HG03095 (cell line): ENCODE measurements at regions not wholly inside any gene's neighbourhood (a gene's known extent, or its start where the extent isn't known, plus 50 kb on each side); places are given as distances from the start of the nearest gene placed in this dataset.

Experiments used
- ATAC-seq: cut with Tn5 transposase; IDR thresholded peaks from one replicate; pipeline ENCODE4 v1.9.1; 2021; ENCODE audit warnings: moderate library complexity; ENCODE audit not compliant: unreplicated experiment

DNA sequence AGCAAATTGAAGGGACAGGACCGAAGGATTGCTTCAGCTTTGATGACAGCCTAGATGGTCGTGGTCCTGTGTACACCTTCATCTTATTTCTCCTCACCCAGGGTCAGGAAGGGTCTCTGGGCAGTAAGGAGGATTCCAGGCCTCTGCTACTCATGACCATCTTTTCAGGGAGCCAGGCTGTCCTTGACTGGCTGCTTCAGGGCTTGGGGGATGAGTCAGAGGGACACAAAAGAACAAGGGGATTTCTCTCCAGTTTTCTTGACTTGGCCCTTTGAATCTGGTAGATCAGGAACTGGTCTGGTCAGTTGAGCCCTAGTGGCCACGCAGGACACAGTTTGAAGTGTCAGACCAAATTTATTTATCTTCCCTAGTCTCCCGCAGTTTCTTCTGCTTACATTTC is 402.1 kb upstream of the CHD6 start:
- no peak for ATAC-seq

DNA sequence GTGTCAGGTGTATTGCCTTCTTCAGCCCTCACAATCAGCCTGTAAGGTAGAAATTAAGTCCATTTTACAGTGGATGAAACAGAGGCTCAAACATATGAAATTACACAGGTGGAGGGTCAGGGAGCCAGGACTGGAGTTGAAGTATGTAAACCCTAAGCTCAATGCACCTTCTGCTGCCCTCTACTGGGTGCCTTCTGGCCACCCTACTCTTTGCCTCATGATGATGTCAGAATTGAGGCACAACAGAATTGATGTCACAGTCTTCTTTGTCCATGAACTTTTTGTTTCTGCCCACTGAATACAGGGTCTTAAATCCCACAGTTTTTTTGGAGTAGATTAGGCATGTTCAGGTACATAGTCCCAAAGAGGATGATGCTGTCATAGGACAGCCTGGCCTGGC is 400.8 kb upstream of the CHD6 start:
- no peak for ATAC-seq

DNA sequence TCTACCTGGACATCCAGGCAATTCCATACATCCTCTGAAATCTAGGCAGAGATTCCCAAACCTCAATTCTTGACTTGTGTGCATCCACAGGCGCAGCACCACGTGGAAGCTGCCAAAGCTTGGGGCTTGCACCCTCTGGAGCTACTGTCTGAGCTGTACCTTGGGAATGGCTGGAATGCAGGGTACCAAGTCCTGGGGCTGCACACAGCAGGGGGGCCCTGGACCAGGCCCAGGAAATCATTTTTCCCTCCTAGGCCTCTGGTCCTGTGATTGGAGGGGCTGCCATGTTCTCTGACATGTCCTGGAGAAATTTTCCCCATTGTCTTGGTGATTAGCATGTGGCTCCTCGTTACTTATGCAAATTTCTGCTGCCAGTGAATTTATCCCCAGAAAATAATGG is 391.9 kb upstream of the CHD6 start:
- ATAC-seq = no peak

GRCh38 chr20:42007251-42007650 is 389.1 kb upstream of the CHD6 start:
- no peak for ATAC-seq

GRCh38 chr20:42005211-42005610 is 387.0 kb upstream of the CHD6 start:
- ATAC-seq = no peak

DNA sequence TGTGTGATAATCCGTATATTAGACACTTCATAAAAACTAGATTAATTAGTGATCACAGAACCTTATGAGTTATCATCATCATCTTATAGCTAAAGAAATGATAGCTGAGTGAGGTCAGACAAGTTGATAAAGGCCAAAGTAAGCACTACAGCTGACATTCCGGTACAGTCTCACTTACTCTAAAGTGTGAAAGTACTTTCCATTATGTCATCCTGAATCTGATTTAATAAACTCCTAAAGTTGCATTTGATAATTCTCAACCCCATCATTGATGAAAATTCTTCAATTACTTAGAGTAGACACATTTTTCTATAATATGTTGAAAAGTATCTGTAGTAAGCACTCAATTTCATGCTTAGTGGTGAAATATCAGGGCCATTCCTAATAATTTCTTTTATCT is 385.2 kb upstream of the CHD6 start:
- no peak for ATAC-seq

DNA sequence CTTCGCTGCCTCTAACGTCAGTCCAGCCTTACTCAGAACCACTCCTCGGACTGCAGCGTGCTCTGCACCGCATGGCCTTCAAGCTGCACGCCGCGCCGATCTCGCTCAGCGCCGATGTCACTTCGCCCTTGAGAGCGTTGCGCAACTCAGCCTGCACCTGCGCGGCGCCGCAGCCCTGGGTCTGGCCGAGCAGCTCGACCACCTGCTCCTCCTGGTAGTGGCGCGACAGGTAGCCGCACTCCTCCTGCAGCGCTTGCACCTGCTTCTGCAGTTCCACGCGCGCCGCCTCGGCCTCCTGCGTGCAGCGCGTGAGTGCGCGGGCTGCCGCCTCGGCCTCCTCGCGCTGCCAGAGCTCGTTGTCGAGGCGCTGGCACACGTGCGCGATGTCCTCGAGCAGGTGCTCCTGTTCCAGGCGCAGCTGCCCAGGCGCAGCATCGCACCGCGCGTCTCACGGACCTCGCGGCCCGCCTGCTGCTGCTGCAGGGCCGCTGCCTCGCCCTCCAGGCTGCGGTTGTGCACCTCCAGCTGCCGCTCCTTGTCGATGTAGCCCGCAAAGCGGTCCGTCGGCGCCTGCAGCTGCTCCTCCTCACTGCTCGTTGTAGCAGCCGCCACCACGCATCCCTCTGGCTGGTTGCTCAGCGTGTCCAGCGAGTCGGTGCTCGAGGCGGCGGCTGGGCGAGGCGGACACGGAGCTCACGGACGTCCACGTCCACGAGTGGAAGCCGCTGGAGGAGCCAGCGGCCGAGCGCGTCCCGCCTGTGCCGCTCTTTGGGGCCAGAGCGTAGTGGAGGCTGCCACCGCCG is 380.6 kb upstream of the CHD6 start:
- ATAC-seq = no peak

GRCh38 chr20:41996951-41997350 is 378.8 kb upstream of the CHD6 start:
- no peak for ATAC-seq

GRCh38 chr20:41992481-41992880 is 374.3 kb upstream of the CHD6 start:
- no peak for ATAC-seq

DNA sequence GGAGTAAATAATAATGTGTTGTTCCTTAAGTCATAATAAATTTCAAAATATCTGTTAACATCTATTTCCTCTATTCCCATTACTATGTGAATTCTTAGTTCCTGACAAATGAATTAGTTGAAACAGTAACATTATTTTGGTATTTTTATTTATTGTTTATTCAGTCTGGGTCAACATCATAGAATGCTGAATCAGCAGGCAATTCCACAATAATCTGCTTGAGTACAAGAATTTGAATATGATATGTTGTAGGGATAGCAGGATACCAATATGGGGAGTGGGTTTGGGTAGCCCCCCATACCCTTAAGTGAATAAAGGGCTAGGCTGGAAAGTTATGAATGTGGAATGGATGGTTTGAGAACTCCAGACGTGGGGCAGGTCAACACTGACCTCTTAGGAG is 373.2 kb upstream of the CHD6 start:
- ATAC-seq = no peak

DNA sequence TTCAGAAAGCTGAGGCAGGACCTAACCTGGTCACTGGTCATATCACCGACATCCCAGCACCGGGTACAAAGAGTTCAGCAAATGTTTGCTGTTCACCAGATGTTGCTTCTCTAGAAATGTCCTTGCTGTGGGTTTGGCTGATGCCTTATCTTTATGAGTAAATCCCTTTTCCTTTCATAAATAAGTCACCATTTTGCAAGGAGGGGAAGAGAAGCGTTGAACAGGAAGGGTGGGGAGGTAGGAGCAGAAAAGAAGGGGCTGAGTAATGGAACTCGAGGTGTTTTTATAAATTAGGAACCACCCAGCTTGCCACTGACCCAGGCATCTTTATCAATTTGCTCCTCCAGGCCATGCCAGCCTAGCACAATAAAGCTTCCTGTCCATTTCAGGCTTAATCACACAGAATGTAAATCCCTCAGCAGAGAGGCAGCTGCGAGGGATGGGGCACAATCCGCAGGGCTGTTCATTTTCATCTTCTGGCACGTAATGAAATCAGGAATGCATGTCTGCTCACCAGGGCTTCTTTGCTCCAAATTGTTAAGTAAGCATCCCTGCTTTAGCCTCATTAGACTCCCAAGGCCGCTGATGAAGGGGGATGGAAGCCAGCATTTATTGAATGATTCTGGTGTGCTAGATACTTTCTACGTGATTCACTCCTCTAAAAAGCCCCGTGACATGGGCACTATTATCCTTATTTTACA is 371.9 kb upstream of the CHD6 start:
- ATAC-seq = no peak

DNA sequence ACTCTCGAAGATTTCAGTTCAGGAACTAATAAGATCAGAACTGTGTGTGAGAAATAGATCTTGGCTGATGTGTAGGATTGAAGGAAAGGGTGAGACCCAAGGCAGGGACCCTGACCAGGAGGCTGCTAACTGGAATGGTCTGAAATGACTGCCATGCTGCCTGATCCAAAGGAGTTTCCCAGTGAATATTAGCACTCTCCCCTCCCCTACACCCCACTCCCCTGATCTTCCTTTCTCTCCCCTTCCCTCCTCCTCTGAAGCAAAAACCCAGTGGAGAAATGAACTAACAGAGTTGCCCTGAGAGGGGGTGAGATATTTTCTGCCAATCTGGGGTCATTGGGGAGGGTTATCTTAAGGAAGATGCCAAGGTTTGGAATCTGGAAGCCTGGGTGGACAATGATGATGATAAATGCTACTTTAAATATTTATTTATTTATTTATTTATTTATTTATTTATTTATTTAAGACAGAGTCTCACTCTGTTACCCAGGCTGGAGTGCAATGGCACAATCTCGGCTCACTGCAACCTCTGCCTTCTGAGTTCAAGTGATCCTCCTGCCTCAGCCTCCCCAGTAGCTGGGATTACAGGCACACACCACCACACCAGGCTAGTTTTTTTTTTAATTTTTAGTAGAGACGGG is 371.0 kb upstream of the CHD6 start:
- ATAC-seq = no peak

- ATAC-seq = no peak
These were observed 365.9 kb upstream of the CHD6 start for GRCh38 chr20:41984031-41984430.

DNA sequence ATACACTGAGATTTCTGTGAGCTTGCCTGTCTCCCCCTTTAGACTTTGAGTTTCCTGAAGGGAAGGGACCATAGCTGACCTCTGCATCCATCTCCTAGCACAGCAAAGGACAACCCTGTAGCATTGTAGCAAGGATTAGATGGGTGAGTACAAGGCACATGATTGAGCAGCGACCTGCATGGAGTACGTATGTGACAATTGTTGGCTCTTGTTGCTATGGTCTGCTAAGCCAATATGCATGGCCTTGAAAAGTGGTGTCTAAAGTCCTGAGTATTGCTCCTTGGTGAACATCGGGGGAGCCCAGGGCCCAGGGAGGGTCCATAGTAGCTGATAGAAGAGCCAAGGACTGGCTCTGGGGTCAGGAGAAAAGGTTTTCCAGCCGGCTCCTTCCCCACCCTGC is 365.0 kb upstream of the CHD6 start:
- no peak for ATAC-seq

DNA sequence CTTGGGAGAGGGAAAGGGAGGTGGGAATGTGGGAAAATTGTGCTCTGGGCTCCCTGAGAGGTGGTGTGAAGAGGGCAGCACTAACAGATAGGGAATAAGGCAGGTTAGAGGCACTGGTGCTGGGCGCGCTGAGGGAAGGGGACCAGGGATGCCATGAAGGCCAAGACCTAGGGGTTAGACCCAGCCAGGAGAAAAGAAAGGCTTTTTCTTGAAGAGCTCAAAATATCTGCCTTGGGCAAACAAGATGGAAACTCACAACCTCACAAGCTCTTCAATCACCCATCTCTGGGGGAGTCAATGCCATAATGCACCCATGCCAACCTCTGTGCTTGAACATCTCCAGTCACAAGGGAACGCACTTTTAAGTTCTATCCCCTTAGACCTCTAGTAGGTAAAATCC is 363.6 kb upstream of the CHD6 start:
- ATAC-seq = no peak

GRCh38 chr20:41978875-41979274 is 360.7 kb upstream of the CHD6 start:
- no peak for ATAC-seq

DNA sequence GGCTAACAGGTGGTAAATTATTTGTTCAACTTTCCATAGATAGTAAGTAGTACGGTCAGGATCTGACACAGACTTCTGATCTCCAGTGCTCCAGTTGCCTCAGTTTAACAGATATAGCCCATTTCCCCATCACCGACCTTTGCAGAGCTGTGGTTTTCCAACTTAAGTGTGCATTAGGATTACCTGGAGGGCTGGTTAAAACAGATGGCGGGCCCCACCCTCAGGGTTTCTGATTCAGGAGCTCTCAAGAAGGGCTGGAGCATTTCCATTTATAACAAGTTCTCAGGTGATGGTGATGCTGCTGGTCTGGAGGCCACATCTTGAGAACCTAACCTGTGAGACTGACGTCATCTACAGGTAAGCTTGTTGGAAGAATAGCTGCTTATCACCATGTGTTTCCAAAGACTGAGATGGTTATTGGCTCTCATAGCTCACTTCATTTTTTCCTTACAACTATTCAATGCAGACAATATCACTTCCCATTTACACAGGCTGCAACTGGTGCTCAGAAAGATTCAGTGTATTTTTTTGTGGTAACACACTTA is 360.1 kb upstream of the CHD6 start:
- no peak for ATAC-seq

- ATAC-seq = no peak
These were observed 351.5 kb upstream of the CHD6 start for GRCh38 chr20:41969656-41970055.

GRCh38 chr20:41960166-41960565 is 342.0 kb upstream of the CHD6 start:
- ATAC-seq = no peak

GRCh38 chr20:41958391-41958790 is 340.2 kb upstream of the CHD6 start:
- no peak for ATAC-seq

DNA sequence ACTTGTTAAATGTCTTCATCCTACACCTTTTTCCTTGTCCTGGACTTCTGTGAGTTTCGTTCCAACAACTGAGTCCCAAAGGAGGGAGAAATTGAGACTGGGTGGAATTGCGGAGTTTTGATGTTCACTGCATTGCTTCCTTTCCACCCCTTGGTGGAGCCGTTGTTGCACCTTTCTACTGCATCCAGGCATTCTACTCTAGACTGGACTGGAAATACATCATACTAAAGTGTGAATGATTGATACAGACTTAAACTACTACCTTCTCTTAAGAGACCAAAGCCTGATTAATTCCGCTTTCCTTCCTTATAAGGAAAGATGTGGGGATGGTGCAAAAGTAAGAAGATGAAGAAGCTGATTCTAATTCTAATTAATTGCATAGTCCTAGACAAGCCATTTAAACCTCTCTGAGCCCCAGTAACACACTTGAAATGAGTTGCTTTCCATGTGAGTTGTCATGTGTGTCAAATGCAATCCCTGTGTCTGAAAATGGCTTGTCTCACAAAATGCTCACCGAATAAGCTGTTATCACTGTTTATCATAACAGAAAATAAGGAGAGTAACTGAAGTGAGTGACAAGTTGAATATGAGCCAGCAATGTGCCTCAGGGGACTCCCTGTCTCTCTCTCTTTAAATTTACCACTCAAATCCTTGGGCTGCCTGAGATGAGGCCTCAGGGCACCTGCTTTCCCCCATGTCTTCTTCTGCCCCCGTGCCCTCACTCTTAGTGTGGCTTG is 338.3 kb upstream of the CHD6 start:
- ATAC-seq = no peak
